ENCODE measurements at regions not wholly inside any gene's neighbourhood (a gene's known extent, or its start where the extent isn't known, plus 50 kb on each side); places are given as distances from the start of the nearest gene placed in this dataset.
"Not testable (repeated sequence)": the region's sequence is repeated elsewhere in the genome, so short reads cannot be mapped to it uniquely, and the experiment has no call there.

- Histone ChIP-seq H3K36me3 (no peaks in the 10 kb centered on the region), H3K27ac (no peak overlapping the region), H3K4me3 (no peak overlapping the region), H3K4me1 (no peaks in the 10 kb centered on the region), H3K9me3 (no peaks in the 10 kb centered on the region), H3K27me3 (peaks cover 11% of the 10 kb centered on the region)
- WGBS: 57% methylated on average over 2 of the region's 2 CpGs
- DNase-seq (ENCODE audit: low spot score in 2 of 2): no peak
- TF ChIP-seq POLR2AphosphoS5 (IDR thresholded peaks at IDR 0.05) (no peak), POLR2A (IDR thresholded peaks at IDR 0.05) (no peak), EP300 (IDR thresholded peaks at IDR 0.05) (no peak), CTCF (IDR thresholded peaks at IDR 0.05) (no peak)
These were observed 193.9 kb downstream of the RTP5 start for GRCh38 chr2:242063436-242063835.

- H3K27me3 ChIP-seq: peaks cover 9% of the 10 kb centered on the region
- WGBS: 76% methylated on average over 4 of the region's 7 CpGs
- H3K9me3 ChIP-seq: no peaks in the 10 kb centered on the region
- no peak overlapping the region for H3K27ac ChIP-seq
- H3K4me1 ChIP-seq: peaks cover 2% of the 10 kb centered on the region
- no peak for DNase-seq (ENCODE audit: low spot score in 2 of 2)
- no peaks in the 10 kb centered on the region for H3K36me3 ChIP-seq
- H3K4me3 ChIP-seq: no peak overlapping the region
- no peak for TF ChIP-seq POLR2A (IDR thresholded peaks at IDR 0.05)
- no peak for TF ChIP-seq CTCF (IDR thresholded peaks at IDR 0.05)
- no peak for TF ChIP-seq POLR2AphosphoS5 (IDR thresholded peaks at IDR 0.05)
- TF ChIP-seq EP300 (IDR thresholded peaks at IDR 0.05): no peak
These were observed 194.3 kb downstream of the RTP5 start for GRCh38 chr2:242063850-242064249.

- no peak for TF ChIP-seq CTCF (IDR thresholded peaks at IDR 0.05)
- no peak for TF ChIP-seq POLR2A (IDR thresholded peaks at IDR 0.05)
- no peak for TF ChIP-seq POLR2AphosphoS5 (IDR thresholded peaks at IDR 0.05)
- TF ChIP-seq EP300 (IDR thresholded peaks at IDR 0.05): no peak
- whole genome bisulfite sequencing: 71% methylated on average over 14 of the region's 19 CpGs
- Histone ChIP-seq H3K4me1 (peaks cover 8% of the 10 kb centered on the region), H3K9me3 (no peaks in the 10 kb centered on the region), H3K4me3 (no peak overlapping the region), H3K27me3 (peaks cover 9% of the 10 kb centered on the region), H3K36me3 (no peaks in the 10 kb centered on the region), H3K27ac (no peak overlapping the region)
- DNase-seq (ENCODE audit: low spot score in 2 of 2): no peak
These were observed 195.1 kb downstream of the RTP5 start for GRCh38 chr2:242064364-242065250.

- 77% methylated on average over 11 of the region's 11 CpGs for WGBS
- H3K36me3 ChIP-seq: no peaks in the 10 kb centered on the region
- no peaks in the 10 kb centered on the region for H3K9me3 ChIP-seq
- H3K27ac ChIP-seq: no peak overlapping the region
- DNase-seq (ENCODE audit: low spot score in 2 of 2): no peak
- TF ChIP-seq POLR2A (IDR thresholded peaks at IDR 0.05) (no peak), POLR2AphosphoS5 (IDR thresholded peaks at IDR 0.05) (no peak), EP300 (IDR thresholded peaks at IDR 0.05) (no peak), CTCF (IDR thresholded peaks at IDR 0.05) (no peak)
- H3K4me1 ChIP-seq: peaks cover 12% of the 10 kb centered on the region
- H3K27me3 ChIP-seq: peaks cover 9% of the 10 kb centered on the region
- H3K4me3 ChIP-seq: no peak overlapping the region
These were observed 195.9 kb downstream of the RTP5 start for GRCh38 chr2:242065426-242065825.

- DNase-seq (ENCODE audit: low spot score in 2 of 2): no peak
- Histone ChIP-seq H3K9me3 (no peaks in the 10 kb centered on the region), H3K4me1 (peaks cover 16% of the 10 kb centered on the region), H3K36me3 (no peaks in the 10 kb centered on the region), H3K4me3 (no peak overlapping the region), H3K27me3 (peaks cover 6% of the 10 kb centered on the region), H3K27ac (no peak overlapping the region)
- WGBS: 97% methylated on average over 7 of the region's 7 CpGs
- TF ChIP-seq CTCF (IDR thresholded peaks at IDR 0.05) (no peak), POLR2A (IDR thresholded peaks at IDR 0.05) (no peak), POLR2AphosphoS5 (IDR thresholded peaks at IDR 0.05) (no peak), EP300 (IDR thresholded peaks at IDR 0.05) (no peak)
These were observed 199.5 kb downstream of the RTP5 start for GRCh38 chr2:242069018-242069417.

- not testable (repeated sequence) for DNase-seq (ENCODE audit: low spot score in 2 of 2); H3K9me3 ChIP-seq; H3K27me3 ChIP-seq; H3K27ac ChIP-seq; H3K36me3 ChIP-seq; H3K4me3 ChIP-seq
- H3K4me1 ChIP-seq: peaks cover 18% of the 10 kb centered on the region
- WGBS: 23% methylated on average over 12 of the region's 12 CpGs
These were observed 200.4 kb downstream of the RTP5 start for GRCh38 chr2:242069938-242070395.

GRCh38 chr2:242070726-242071125, 201.2 kb downstream of the RTP5 start:
- H3K9me3 ChIP-seq; H3K4me3 ChIP-seq; H3K36me3 ChIP-seq; H3K27ac ChIP-seq; H3K27me3 ChIP-seq; DNase-seq (ENCODE audit: low spot score in 2 of 2): not testable (repeated sequence)
- WGBS: 58% methylated on average over 11 of the region's 11 CpGs
- H3K4me1 ChIP-seq: peaks cover 25% of the 10 kb centered on the region

DNA sequence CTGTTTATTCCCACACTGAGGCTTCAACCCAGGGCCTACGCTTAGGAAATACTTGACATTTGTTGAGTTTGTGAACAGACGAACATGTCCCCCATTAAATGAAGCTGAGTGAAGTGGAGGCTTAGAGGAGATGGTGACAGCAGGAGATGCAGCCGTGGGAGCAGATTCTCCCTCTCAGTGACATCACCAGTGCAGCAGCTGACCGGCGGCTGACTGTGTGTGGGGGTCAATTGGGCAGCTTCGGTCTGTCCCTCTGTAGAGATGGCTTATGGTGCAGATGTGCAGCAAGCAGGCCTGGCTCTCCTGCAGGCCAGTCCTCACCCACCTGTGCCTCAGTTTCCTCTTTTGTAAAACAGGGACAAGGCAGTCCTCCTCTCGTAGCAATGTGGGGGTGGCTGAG, 201.8 kb downstream of the RTP5 start:
- H3K9me3 ChIP-seq; H3K27me3 ChIP-seq; H3K27ac ChIP-seq; DNase-seq (ENCODE audit: low spot score in 2 of 2); H3K36me3 ChIP-seq; H3K4me3 ChIP-seq: not testable (repeated sequence)
- peaks cover 28% of the 10 kb centered on the region for H3K4me1 ChIP-seq
- 96% methylated on average over 4 of the region's 7 CpGs for WGBS

All from suprapubic skin (tissue), 4 donors.